Neural crest cell (in vitro differentiated cells): ENCODE measurements at regions not wholly inside any gene's neighbourhood (a gene's known extent, or its start where the extent isn't known, plus 50 kb on each side); places are given as distances from the start of the nearest gene placed in this dataset.

Experiments used
- DNase-seq: peaks from one replicate; pipeline ENCODE4 v3.0.0; 2021; ENCODE audit warnings: low read depth, mixed read lengths, low spot score
- H3K27ac Mint-ChIP-seq: one replicate; pipeline ENCODE4 v1.8.0; 2021; ENCODE audit warnings: mild to moderate bottlenecking, mixed read lengths; ENCODE audit not compliant: unreplicated experiment
- H3K27me3 Mint-ChIP-seq: 2 replicates; pipeline ENCODE4 v1.8.0; 2021; ENCODE audit warnings: low read depth, mild to moderate bottlenecking, mixed read lengths
- H3K36me3 Mint-ChIP-seq: 2 replicates; pipeline ENCODE4 v1.8.0; 2021; ENCODE audit warnings: low read depth, mild to moderate bottlenecking, mixed read lengths
- H3K4me1 Mint-ChIP-seq: 2 replicates; pipeline ENCODE4 v1.8.0; 2021; ENCODE audit warnings: mixed read lengths
- H3K4me3 Mint-ChIP-seq: one replicate; pipeline ENCODE4 v1.8.0; 2021; ENCODE audit warnings: mild to moderate bottlenecking, mixed read lengths
- H3K9me3 Mint-ChIP-seq: 2 replicates; pipeline ENCODE4 v1.8.0; 2021; ENCODE audit warnings: mixed read lengths
- TF ChIP-seq, protein P1 (sequence below): fragments of 200-600 bp; sonication (generic); conservative IDR thresholded peaks from 2 replicates; pipeline ENCODE4 v1.5.0; 2021; ENCODE audit warnings: antibody characterized with exemption, mild to moderate bottlenecking

DNA sequence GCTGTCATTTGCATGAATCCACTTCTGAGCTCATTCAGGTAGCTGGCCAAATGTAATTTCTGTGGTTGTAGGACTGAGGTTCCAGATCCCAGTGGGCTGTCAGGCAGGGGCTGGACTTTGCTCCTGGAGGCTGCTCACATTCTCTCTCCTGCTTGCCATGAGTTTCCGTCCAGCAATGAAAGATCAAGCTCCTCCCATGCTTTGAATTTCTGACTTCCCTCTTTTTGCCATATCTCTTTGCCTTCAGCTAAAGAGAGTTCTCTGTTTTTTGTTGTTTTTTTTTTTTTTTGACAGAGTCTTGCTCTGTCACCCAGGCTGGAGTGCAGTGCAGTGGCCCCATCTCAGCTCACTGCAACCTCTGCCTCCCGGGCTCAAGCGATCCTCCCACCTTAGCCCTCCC, 76.9 kb downstream of the ING1 start:
- no peak for DNase-seq
- Mint-ChIP-seq H3K9me3 (peaks cover 11% of the 10 kb centered on the region), H3K27ac (no peak overlapping the region), H3K4me1 (no peaks in the 10 kb centered on the region), H3K4me3 (no peak overlapping the region), H3K36me3 (peaks cover 4% of the 10 kb centered on the region), H3K27me3 (peaks cover 9% of the 10 kb centered on the region)
- TF ChIP-seq, protein P1, sequence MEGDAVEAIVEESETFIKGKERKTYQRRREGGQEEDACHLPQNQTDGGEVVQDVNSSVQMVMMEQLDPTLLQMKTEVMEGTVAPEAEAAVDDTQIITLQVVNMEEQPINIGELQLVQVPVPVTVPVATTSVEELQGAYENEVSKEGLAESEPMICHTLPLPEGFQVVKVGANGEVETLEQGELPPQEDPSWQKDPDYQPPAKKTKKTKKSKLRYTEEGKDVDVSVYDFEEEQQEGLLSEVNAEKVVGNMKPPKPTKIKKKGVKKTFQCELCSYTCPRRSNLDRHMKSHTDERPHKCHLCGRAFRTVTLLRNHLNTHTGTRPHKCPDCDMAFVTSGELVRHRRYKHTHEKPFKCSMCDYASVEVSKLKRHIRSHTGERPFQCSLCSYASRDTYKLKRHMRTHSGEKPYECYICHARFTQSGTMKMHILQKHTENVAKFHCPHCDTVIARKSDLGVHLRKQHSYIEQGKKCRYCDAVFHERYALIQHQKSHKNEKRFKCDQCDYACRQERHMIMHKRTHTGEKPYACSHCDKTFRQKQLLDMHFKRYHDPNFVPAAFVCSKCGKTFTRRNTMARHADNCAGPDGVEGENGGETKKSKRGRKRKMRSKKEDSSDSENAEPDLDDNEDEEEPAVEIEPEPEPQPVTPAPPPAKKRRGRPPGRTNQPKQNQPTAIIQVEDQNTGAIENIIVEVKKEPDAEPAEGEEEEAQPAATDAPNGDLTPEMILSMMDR = no peak

DNA sequence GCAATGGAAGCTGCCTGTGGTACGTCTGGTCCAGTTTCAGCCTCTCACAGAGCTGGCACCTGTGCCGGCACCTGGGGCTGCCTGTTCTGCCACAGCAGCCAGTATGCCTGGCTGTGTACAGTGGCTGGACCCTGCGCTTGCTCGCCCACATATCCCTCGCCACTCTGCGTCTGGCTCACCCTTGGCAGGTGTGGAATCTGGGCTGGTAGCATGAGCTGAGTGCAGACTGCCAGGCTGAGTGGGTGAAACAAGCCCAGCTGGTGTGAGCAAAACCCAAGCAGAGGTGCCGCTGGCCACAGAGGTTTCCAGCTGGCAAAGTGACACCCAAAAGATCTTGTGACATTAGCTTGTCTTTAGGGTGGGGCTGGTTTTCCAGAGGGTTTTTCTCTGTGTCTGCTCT, 80.7 kb downstream of the ING1 start:
- H3K27me3 Mint-ChIP-seq = peaks cover 10% of the 10 kb centered on the region

DNA sequence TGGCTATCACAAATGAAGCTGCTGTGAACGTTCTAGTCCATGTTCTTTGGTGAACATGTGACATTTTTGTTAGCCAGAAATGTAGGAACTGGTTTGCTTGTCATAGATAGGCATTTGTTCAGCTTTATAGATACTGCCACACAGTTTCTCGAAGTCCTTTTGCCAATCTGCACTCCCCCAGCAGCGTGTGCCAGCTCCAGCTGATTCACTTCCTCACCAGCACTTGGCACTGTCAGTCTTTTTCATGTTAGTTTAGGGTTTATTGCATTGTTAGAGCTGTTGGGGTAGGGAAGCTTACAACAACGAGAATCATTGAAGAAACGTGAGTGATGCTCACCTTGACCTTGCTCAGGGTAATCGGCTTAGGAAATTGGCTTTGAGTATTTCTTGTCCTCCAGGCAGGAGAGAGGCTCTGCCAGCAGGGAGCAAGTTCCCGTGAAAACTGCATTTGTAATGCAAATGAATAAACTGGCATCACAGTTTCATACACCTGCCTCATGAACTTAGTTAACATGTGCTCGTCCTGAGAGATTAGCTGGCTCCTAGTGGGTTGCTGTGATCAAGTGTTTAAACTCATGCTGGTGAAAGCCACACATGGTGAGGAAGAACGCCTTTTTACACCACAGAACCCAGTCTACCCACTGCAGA, 83.9 kb downstream of the ING1 start:
- Mint-ChIP-seq H3K4me1 (peaks cover 15% of the 10 kb centered on the region), H3K9me3 (peaks cover 3% of the 10 kb centered on the region), H3K27ac (no peak overlapping the region), H3K4me3 (no peak overlapping the region), H3K36me3 (peaks cover 1% of the 10 kb centered on the region), H3K27me3 (peaks cover 10% of the 10 kb centered on the region)
- TF ChIP-seq, protein P1 = no peak
- DNase-seq = no peak

More for the DNA sequence above, 80.7 kb downstream of the ING1 start:
- Mint-ChIP-seq H3K9me3 (peaks cover 9% of the 10 kb centered on the region), H3K36me3 (peaks cover 4% of the 10 kb centered on the region), H3K27ac (no peak overlapping the region), H3K4me3 (no peak overlapping the region), H3K4me1 (peaks cover 6% of the 10 kb centered on the region)
- TF ChIP-seq, protein P1 = no peak
- no peak for DNase-seq

DNA sequence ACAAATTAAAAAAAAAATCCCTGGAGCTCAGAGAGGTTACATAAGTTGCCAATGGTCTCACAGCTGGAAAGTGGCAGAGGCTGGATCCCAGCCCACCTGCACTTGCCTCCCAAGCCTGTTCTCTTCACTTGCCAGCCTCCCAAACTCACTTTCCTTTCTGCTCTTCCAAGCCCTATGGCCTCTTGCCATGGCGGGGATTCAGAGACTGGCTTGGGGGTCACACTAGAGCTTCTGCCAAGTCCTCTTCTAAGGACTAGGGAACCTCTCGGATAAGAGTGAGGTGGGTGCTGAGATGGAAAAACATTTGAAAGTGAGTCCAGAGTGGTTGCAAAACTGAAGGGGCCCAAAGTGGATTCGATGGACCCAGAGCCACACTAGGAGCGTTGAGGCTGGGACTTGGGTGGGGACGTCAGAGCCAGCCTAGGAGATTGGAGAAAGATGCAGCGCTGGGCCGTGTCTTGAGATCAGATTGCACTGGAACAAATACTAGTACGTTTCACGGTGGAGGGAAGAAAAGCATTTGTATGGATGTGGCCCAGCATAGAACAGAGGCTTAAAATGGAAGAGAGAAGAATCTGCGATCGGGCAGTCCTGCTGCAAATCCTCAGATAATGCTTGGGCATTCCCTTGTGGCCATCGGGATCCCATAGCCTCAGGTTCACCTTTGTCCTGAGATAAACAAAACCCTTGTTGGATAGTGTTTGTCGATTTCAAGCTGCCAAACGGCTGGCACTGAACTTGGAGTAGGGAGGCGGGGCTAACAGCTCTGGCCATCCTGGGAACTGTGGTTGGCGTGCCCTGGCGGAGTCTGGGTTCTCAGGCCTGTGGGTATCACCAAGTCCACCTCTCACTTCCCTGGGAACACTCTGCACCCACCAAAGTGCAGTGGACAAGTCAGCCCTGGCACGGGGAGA, 84.8 kb downstream of the ING1 start:
- TF ChIP-seq, protein P1 = no peak
- H3K27ac Mint-ChIP-seq = no peak overlapping the region
- peaks cover 15% of the 10 kb centered on the region for H3K4me1 Mint-ChIP-seq
- peaks cover 10% of the 10 kb centered on the region for H3K27me3 Mint-ChIP-seq
- no peaks in the 10 kb centered on the region for H3K36me3 Mint-ChIP-seq
- no peak overlapping the region for H3K4me3 Mint-ChIP-seq
- H3K9me3 Mint-ChIP-seq = no peaks in the 10 kb centered on the region
- no peak for DNase-seq

DNA sequence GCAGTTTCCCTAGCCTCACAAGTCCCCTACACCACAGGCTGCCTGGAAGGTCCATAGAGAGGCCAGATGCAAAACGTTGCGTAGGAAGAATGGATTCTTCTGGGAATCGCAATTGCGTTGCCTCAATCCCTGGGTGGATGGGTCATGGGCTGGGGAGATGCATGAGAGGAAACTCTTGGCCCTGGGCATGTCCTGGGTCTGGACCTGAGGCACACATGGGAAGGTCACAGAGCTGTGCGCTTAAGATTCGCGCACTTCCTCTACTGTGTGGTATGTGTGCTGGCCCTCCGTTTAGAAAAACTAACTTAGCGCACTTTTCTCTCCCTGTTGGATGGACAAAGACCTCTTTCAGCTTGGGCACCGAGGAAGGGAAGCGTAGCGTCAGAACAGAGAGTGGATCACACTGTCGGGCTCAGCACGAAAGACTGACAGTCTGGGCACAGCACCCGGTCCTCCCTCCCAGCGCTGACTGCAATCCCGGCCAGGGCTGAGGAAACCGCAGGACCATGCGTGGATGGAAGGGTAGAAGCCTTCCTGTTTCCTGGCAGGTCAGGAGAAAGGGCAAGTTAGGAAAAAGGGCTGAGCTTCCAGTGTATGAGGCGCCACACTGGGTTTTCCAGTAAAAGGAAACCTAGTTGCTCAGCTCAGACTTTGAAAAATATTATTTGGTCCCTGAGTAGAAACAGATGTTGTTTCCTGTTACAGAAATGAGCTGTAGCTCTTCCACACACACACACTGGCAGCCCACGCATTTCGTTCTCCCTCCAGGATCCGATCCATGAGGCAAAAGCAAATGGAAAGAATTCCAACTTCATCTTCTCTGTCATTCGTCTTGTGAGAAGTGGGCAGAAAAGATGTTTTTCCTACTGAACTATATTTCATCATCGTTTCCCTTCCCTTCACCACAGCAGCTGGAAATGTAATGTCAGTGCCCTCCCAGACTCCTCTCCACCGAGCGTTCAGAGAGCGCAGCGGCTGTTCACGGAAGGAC, 86.0 kb downstream of the ING1 start:
- TF ChIP-seq, protein P1 = no peak
- no peak for DNase-seq
- Mint-ChIP-seq H3K4me1 (peaks cover 15% of the 10 kb centered on the region), H3K9me3 (no peaks in the 10 kb centered on the region), H3K4me3 (no peak overlapping the region), H3K27ac (peak overlapping the region; percentile 92), H3K36me3 (no peaks in the 10 kb centered on the region), H3K27me3 (peaks cover 10% of the 10 kb centered on the region)
